ENCODE measurements at regions not wholly inside any gene's neighbourhood (a gene's known extent, or its start where the extent isn't known, plus 50 kb on each side); places are given as distances from the start of the nearest gene placed in this dataset.

- Histone ChIP-seq H3K4me3 (ENCODE audit: low read depth, low read length) (no peak overlapping the region), H3K4me1 (ENCODE audit: control insufficient read depth, insufficient read depth, low read length) (no peaks in the 10 kb centered on the region), H3K27me3 (ENCODE audit: control insufficient read depth, insufficient read depth, low read length) (no peaks in the 10 kb centered on the region), H3K36me3 (ENCODE audit: control insufficient read depth, insufficient read depth, low read length) (no peaks in the 10 kb centered on the region), H3K27ac (ENCODE audit: low read depth, low read length) (no peak overlapping the region), H3K9me3 (ENCODE audit: control insufficient read depth, insufficient read depth, low read length) (peaks cover 3% of the 10 kb centered on the region)
- no CpG with 5 or more reads among the region's 1 CpG for WGBS (ENCODE audit: insufficient coverage)
- DNase-seq (ENCODE audit: low read depth in 4 of 6, low spot score in 6 of 6): no peak
Observed at GRCh38 chr9:81772144-81772543, 82.8 kb upstream of the TLE1 start.

GRCh38 chr9:81776390-81776789 is 87.0 kb upstream of the TLE1 start:
- Histone ChIP-seq H3K9me3 (ENCODE audit: control insufficient read depth, insufficient read depth, low read length) (no peaks in the 10 kb centered on the region), H3K36me3 (ENCODE audit: control insufficient read depth, insufficient read depth, low read length) (no peaks in the 10 kb centered on the region), H3K4me3 (ENCODE audit: low read depth, low read length) (no peak overlapping the region), H3K4me1 (ENCODE audit: control insufficient read depth, insufficient read depth, low read length) (no peaks in the 10 kb centered on the region), H3K27me3 (ENCODE audit: control insufficient read depth, insufficient read depth, low read length) (no peaks in the 10 kb centered on the region), H3K27ac (ENCODE audit: low read depth, low read length) (no peak overlapping the region)
- DNase-seq (ENCODE audit: low read depth in 4 of 6, low spot score in 6 of 6): no peak
- no CpG with 5 or more reads among the region's 1 CpG for WGBS (ENCODE audit: insufficient coverage)

GRCh38 chr9:81776834-81777233 is 87.5 kb upstream of the TLE1 start:
- Histone ChIP-seq H3K4me3 (ENCODE audit: low read depth, low read length) (no peak overlapping the region), H3K27me3 (ENCODE audit: control insufficient read depth, insufficient read depth, low read length) (no peaks in the 10 kb centered on the region), H3K9me3 (ENCODE audit: control insufficient read depth, insufficient read depth, low read length) (no peaks in the 10 kb centered on the region), H3K27ac (ENCODE audit: low read depth, low read length) (no peak overlapping the region), H3K36me3 (ENCODE audit: control insufficient read depth, insufficient read depth, low read length) (no peaks in the 10 kb centered on the region), H3K4me1 (ENCODE audit: control insufficient read depth, insufficient read depth, low read length) (no peaks in the 10 kb centered on the region)
- no CpG with 5 or more reads among the region's 2 CpGs for WGBS (ENCODE audit: insufficient coverage)
- no peak for DNase-seq (ENCODE audit: low read depth in 4 of 6, low spot score in 6 of 6)

GRCh38 chr9:81777482-81777881 is 88.1 kb upstream of the TLE1 start:
- no peak overlapping the region for H3K4me3 ChIP-seq (ENCODE audit: low read depth, low read length)
- no CpG with 5 or more reads among the region's 3 CpGs for WGBS (ENCODE audit: insufficient coverage)

GRCh38 chr9:81782313-81782995 is 93.1 kb upstream of the TLE1 start:
- no peaks in the 10 kb centered on the region for H3K36me3 ChIP-seq (ENCODE audit: control insufficient read depth, insufficient read depth, low read length)
- H3K27me3 ChIP-seq (ENCODE audit: control insufficient read depth, insufficient read depth, low read length): no peaks in the 10 kb centered on the region
- H3K4me3 ChIP-seq (ENCODE audit: low read depth, low read length): no peak overlapping the region
- WGBS (ENCODE audit: insufficient coverage): 83% methylated on average over 3 of the region's 10 CpGs
- H3K4me1 ChIP-seq (ENCODE audit: control insufficient read depth, insufficient read depth, low read length): no peaks in the 10 kb centered on the region
- H3K27ac ChIP-seq (ENCODE audit: low read depth, low read length): no peak overlapping the region
- no peaks in the 10 kb centered on the region for H3K9me3 ChIP-seq (ENCODE audit: control insufficient read depth, insufficient read depth, low read length)
- DNase-seq (ENCODE audit: low read depth in 4 of 6, low spot score in 6 of 6): no peak

More at GRCh38 chr9:81777482-81777881, 88.1 kb upstream of the TLE1 start:
- no peaks in the 10 kb centered on the region for H3K9me3 ChIP-seq (ENCODE audit: control insufficient read depth, insufficient read depth, low read length)
- H3K27ac ChIP-seq (ENCODE audit: low read depth, low read length): no peak overlapping the region
- DNase-seq (ENCODE audit: low read depth in 4 of 6, low spot score in 6 of 6): peak in 1 of 6 donors; percentile 64
- no peaks in the 10 kb centered on the region for H3K36me3 ChIP-seq (ENCODE audit: control insufficient read depth, insufficient read depth, low read length)
- no peaks in the 10 kb centered on the region for H3K27me3 ChIP-seq (ENCODE audit: control insufficient read depth, insufficient read depth, low read length)
- no peaks in the 10 kb centered on the region for H3K4me1 ChIP-seq (ENCODE audit: control insufficient read depth, insufficient read depth, low read length)

DNA sequence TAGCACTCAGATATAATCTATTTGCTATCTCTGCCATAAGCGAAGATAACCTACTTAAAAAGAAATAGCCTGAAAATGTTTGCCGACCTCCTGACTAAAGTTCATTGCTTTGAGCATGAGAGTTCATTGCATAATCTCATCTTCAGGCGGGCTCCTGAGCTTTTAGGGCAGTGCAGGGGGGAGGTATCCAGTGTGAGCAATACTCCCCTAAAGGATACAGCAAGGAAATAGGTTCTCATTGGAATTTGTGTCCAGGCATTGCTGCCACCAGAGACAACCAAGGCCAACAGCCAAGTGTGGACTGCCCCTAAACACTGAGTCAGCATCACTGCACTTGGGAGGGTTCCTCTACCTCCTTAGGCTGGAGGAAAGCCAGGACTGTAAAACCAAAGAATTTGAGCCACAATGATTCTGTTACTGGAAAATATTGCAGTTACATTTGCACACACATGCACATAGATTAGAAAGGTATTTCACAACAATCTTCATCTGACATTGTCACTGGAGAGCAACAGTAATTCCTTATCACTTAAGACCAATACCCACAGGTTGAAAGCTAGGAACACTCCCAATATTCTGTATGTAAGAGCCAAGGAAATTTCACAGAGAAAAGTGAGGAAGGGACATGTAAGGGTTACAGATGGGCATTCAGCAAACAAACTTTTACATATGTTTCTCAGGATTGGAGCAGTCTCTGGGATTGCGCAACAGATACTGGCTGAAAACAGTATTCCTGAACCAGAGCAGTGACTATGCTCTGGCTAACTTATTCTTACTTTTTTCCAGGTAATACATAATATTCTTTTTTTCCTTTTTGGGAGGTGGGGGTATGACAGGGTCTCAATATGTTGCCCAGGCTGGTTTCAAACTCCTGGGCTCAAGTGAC is 98.6 kb upstream of the TLE1 start:
- Histone ChIP-seq H3K36me3 (ENCODE audit: control insufficient read depth, insufficient read depth, low read length) (no peaks in the 10 kb centered on the region), H3K9me3 (ENCODE audit: control insufficient read depth, insufficient read depth, low read length) (no peaks in the 10 kb centered on the region), H3K27ac (ENCODE audit: low read depth, low read length) (no peak overlapping the region), H3K4me1 (ENCODE audit: control insufficient read depth, insufficient read depth, low read length) (no peaks in the 10 kb centered on the region), H3K4me3 (ENCODE audit: low read depth, low read length) (no peak overlapping the region), H3K27me3 (ENCODE audit: control insufficient read depth, insufficient read depth, low read length) (no peaks in the 10 kb centered on the region)
- WGBS (ENCODE audit: insufficient coverage): 100% methylated on average over 2 of the region's 4 CpGs
- DNase-seq (ENCODE audit: low read depth in 4 of 6, low spot score in 6 of 6): no peak

GRCh38 chr9:81789721-81790120 is 100.4 kb upstream of the TLE1 start:
- Histone ChIP-seq H3K9me3 (ENCODE audit: control insufficient read depth, insufficient read depth, low read length) (no peaks in the 10 kb centered on the region), H3K4me3 (ENCODE audit: low read depth, low read length) (no peak overlapping the region), H3K4me1 (ENCODE audit: control insufficient read depth, insufficient read depth, low read length) (no peaks in the 10 kb centered on the region), H3K36me3 (ENCODE audit: control insufficient read depth, insufficient read depth, low read length) (no peaks in the 10 kb centered on the region), H3K27me3 (ENCODE audit: control insufficient read depth, insufficient read depth, low read length) (no peaks in the 10 kb centered on the region), H3K27ac (ENCODE audit: low read depth, low read length) (no peak overlapping the region)
- DNase-seq (ENCODE audit: low read depth in 4 of 6, low spot score in 6 of 6): peak in 1 of 6 donors; percentile 90
- WGBS (ENCODE audit: insufficient coverage): no CpG with 5 or more reads among the region's 1 CpG

DNA sequence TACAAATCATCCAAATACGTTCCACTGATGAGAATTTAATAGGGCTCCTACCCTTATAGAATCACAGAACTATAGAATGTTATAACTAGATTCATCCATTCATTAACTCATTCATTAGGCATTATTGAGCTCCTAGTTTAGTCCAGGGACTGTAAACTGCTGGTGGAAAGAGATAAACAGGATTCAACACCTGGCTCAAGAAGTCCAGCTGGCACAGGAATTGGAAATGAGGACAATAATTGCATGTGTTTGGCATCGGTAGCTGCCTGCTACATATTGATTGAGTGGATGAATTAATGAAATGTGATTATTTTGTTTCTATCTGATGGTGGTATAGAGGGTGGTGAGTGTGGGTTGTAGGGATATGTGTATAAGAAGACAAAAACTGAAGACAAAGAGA is 100.8 kb upstream of the TLE1 start:
- Histone ChIP-seq H3K4me3 (ENCODE audit: low read depth, low read length) (no peak overlapping the region), H3K27me3 (ENCODE audit: control insufficient read depth, insufficient read depth, low read length) (no peaks in the 10 kb centered on the region), H3K9me3 (ENCODE audit: control insufficient read depth, insufficient read depth, low read length) (no peaks in the 10 kb centered on the region), H3K27ac (ENCODE audit: low read depth, low read length) (no peak overlapping the region), H3K4me1 (ENCODE audit: control insufficient read depth, insufficient read depth, low read length) (no peaks in the 10 kb centered on the region), H3K36me3 (ENCODE audit: control insufficient read depth, insufficient read depth, low read length) (no peaks in the 10 kb centered on the region)
- DNase-seq (ENCODE audit: low read depth in 4 of 6, low spot score in 6 of 6): peak in 2 of 6 donors; percentile 42 to 58
- WGBS (ENCODE audit: insufficient coverage): 42% methylated on average over 1 of the region's 2 CpGs

- H3K4me1 ChIP-seq (ENCODE audit: control insufficient read depth, insufficient read depth, low read length): no peaks in the 10 kb centered on the region
- no peak overlapping the region for H3K27ac ChIP-seq (ENCODE audit: low read depth, low read length)
- no peak overlapping the region for H3K4me3 ChIP-seq (ENCODE audit: low read depth, low read length)
- no peaks in the 10 kb centered on the region for H3K36me3 ChIP-seq (ENCODE audit: control insufficient read depth, insufficient read depth, low read length)
- WGBS (ENCODE audit: insufficient coverage): 91% methylated on average over 5 of the region's 7 CpGs
- H3K9me3 ChIP-seq (ENCODE audit: control insufficient read depth, insufficient read depth, low read length): no peaks in the 10 kb centered on the region
- no peaks in the 10 kb centered on the region for H3K27me3 ChIP-seq (ENCODE audit: control insufficient read depth, insufficient read depth, low read length)
- DNase-seq (ENCODE audit: low read depth in 4 of 6, low spot score in 6 of 6): no peak
Observed at GRCh38 chr9:81791076-81791475, 101.7 kb upstream of the TLE1 start.

- H3K27ac ChIP-seq (ENCODE audit: low read depth, low read length): no peak overlapping the region
- H3K9me3 ChIP-seq (ENCODE audit: control insufficient read depth, insufficient read depth, low read length): no peaks in the 10 kb centered on the region
- H3K36me3 ChIP-seq (ENCODE audit: control insufficient read depth, insufficient read depth, low read length): no peaks in the 10 kb centered on the region
- H3K27me3 ChIP-seq (ENCODE audit: control insufficient read depth, insufficient read depth, low read length): no peaks in the 10 kb centered on the region
- no peaks in the 10 kb centered on the region for H3K4me1 ChIP-seq (ENCODE audit: control insufficient read depth, insufficient read depth, low read length)
- no peak for DNase-seq (ENCODE audit: low read depth in 4 of 6, low spot score in 6 of 6)
- WGBS (ENCODE audit: insufficient coverage): no CpG with 5 or more reads among the region's 3 CpGs
- no peak overlapping the region for H3K4me3 ChIP-seq (ENCODE audit: low read depth, low read length)
Observed at GRCh38 chr9:81798606-81799005, 109.3 kb upstream of the TLE1 start.

Data from spinal cord (tissue), 9 donors.